ENCODE measurements at regions not wholly inside any gene's neighbourhood (a gene's known extent, or its start where the extent isn't known, plus 50 kb on each side); places are given as distances from the start of the nearest gene placed in this dataset.

- Histone ChIP-seq H3K27me3 (ENCODE audit: control insufficient read depth in 1 of 2, insufficient read depth in 2 of 2, low read length in 2 of 2) (no peaks in the 10 kb centered on the region), H3K4me1 (ENCODE audit: insufficient read depth, low read length) (peaks cover 14% of the 10 kb centered on the region), H3K27ac (ENCODE audit: low read depth in 1 of 2, low read length in 2 of 2) (no peak overlapping the region), H3K36me3 (ENCODE audit: insufficient read depth, low read length) (no peaks in the 10 kb centered on the region), H3K9me3 (ENCODE audit: control insufficient read depth in 1 of 2, insufficient read depth in 1 of 2, low read length in 2 of 2) (peaks cover 0 to 5% of the 10 kb centered on the region in 2 experiments), H3K4me3 (ENCODE audit: low read length) (no peak overlapping the region)
- no peak for TF ChIP-seq CTCF (IDR thresholded peaks at IDR 0.05)
- H3K9me3 Mint-ChIP-seq: no peaks in the 10 kb centered on the region
- no peaks in the 10 kb centered on the region for H3K4me1 Mint-ChIP-seq (ENCODE audit: low read depth)
- ATAC-seq (ENCODE audit: poor library complexity) (no peak), DNase-seq (no peak)
- H3K27me3 Mint-ChIP-seq: no peaks in the 10 kb centered on the region
- H3K4me3 Mint-ChIP-seq: no peak overlapping the region
- ChIA-PET CTCF (no interaction called here), POLR2A (no interaction called here)
- H3K36me3 Mint-ChIP-seq (ENCODE audit: low read depth): no peaks in the 10 kb centered on the region
- H3K27ac Mint-ChIP-seq: no peak overlapping the region
- intact Hi-C loops (cut with DNase I, micrococcal nuclease): loop anchor here in 1 of 2 experiments (10.0 kb wide), 1 partner anchor 119 kb away; no protein-coding TSS in a partner anchor
These were observed 318.1 kb downstream of the CDC5L start for GRCh38 chr6:44705596-44705995.

- no peak for TF ChIP-seq CTCF (IDR thresholded peaks at IDR 0.05)
- Histone ChIP-seq H3K4me1 (ENCODE audit: insufficient read depth, low read length) (peaks cover 14% of the 10 kb centered on the region), H3K27ac (ENCODE audit: low read depth in 1 of 2, low read length in 2 of 2) (no peak overlapping the region), H3K36me3 (ENCODE audit: insufficient read depth, low read length) (no peaks in the 10 kb centered on the region), H3K4me3 (ENCODE audit: low read length) (no peak overlapping the region), H3K27me3 (ENCODE audit: control insufficient read depth in 1 of 2, insufficient read depth in 2 of 2, low read length in 2 of 2) (no peaks in the 10 kb centered on the region), H3K9me3 (ENCODE audit: control insufficient read depth in 1 of 2, insufficient read depth in 1 of 2, low read length in 2 of 2) (peaks cover 0 to 5% of the 10 kb centered on the region in 2 experiments)
- no peaks in the 10 kb centered on the region for H3K9me3 Mint-ChIP-seq
- no peaks in the 10 kb centered on the region for H3K36me3 Mint-ChIP-seq (ENCODE audit: low read depth)
- POLR2A ChIA-PET: no interaction called here
- H3K4me3 Mint-ChIP-seq: no peak overlapping the region
- intact Hi-C loops (cut with DNase I, micrococcal nuclease): loop anchor here in 1 of 2 experiments (10.0 kb wide), 1 partner anchor 119 kb away; no protein-coding TSS in a partner anchor
- H3K27me3 Mint-ChIP-seq: no peaks in the 10 kb centered on the region
- H3K27ac Mint-ChIP-seq: no peak overlapping the region
- DNase-seq: no peak
- H3K4me1 Mint-ChIP-seq (ENCODE audit: low read depth): no peaks in the 10 kb centered on the region
- no peak for ATAC-seq (ENCODE audit: poor library complexity)
- CTCF ChIA-PET: no interaction called here
These were observed 318.5 kb downstream of the CDC5L start for GRCh38 chr6:44706011-44706410.

GRCh38 chr6:44708208-44708607 is 320.7 kb downstream of the CDC5L start:
- H3K4me3 Mint-ChIP-seq: no peak overlapping the region
- Histone ChIP-seq H3K4me1 (ENCODE audit: insufficient read depth, low read length) (peaks cover 9% of the 10 kb centered on the region), H3K36me3 (ENCODE audit: insufficient read depth, low read length) (no peaks in the 10 kb centered on the region), H3K9me3 (ENCODE audit: control insufficient read depth in 1 of 2, insufficient read depth in 1 of 2, low read length in 2 of 2) (peaks cover 0 to 5% of the 10 kb centered on the region in 2 experiments), H3K27ac (ENCODE audit: low read depth in 1 of 2, low read length in 2 of 2) (no peak overlapping the region), H3K4me3 (ENCODE audit: low read length) (no peak overlapping the region), H3K27me3 (ENCODE audit: control insufficient read depth in 1 of 2, insufficient read depth in 2 of 2, low read length in 2 of 2) (no peaks in the 10 kb centered on the region)
- intact Hi-C loops (cut with DNase I, micrococcal nuclease): loop anchor here in 1 of 2 experiments (10.0 kb wide), 1 partner anchor 117 kb away; no protein-coding TSS in a partner anchor
- ChIA-PET CTCF (no interaction called here), POLR2A (no interaction called here)
- no peaks in the 10 kb centered on the region for H3K27me3 Mint-ChIP-seq
- DNase-seq (no peak), ATAC-seq (ENCODE audit: poor library complexity) (no peak)
- no peak overlapping the region for H3K27ac Mint-ChIP-seq
- H3K4me1 Mint-ChIP-seq (ENCODE audit: low read depth): no peaks in the 10 kb centered on the region
- no peaks in the 10 kb centered on the region for H3K9me3 Mint-ChIP-seq
- no peaks in the 10 kb centered on the region for H3K36me3 Mint-ChIP-seq (ENCODE audit: low read depth)
- no peak for TF ChIP-seq CTCF (IDR thresholded peaks at IDR 0.05)
